Activated CD8-positive, alpha-beta T cell treated with anti-CD3 and anti-CD28 coated beads, Interleukin-2, amount 10 ng/mL, durations not matched to agents 7 days and 5 days (primary cell): ENCODE measurements at regions not wholly inside any gene's neighbourhood (a gene's known extent, or its start where the extent isn't known, plus 50 kb on each side); places are given as distances from the start of the nearest gene placed in this dataset.
"Not testable (repeated sequence)": the region's sequence is repeated elsewhere in the genome, so short reads cannot be mapped to it uniquely, and the experiment has no call there.

Experiments used
- ATAC-seq: fragments of 150-1000 bp; cut with Tn5 transposase; one replicate; pipeline ENCODE4 v1.10.0; 2021; ENCODE audit warnings: moderate library complexity
- CTCF ChIA-PET: fragments of 350-600 bp; sonication (Branson Sonifier 250); formaldehyde crosslinking; loops from one replicate; lab custom pipeline; 2021; ENCODE audit warnings: antibody characterized with exemption; lab: Charles Lee
- POLR2A ChIA-PET: fragments of 350-600 bp; sonication (Branson Sonifier 250); formaldehyde crosslinking; loops from one replicate; lab custom pipeline; 2021; ENCODE audit warnings: antibody characterized with exemption; lab: Charles Lee
- DNase-seq: peaks from one replicate; pipeline ENCODE4 v3.0.0-alpha.2; 2020
- H3K27ac Mint-ChIP-seq: one replicate; pipeline ENCODE4 v1.8.0; 2021; ENCODE audit warnings: mild to moderate bottlenecking, mixed read lengths
- H3K27me3 Mint-ChIP-seq: one replicate; pipeline ENCODE4 v1.8.0; 2021; ENCODE audit warnings: low read depth, mixed read lengths
- H3K36me3 Mint-ChIP-seq: one replicate; pipeline ENCODE4 v1.8.0; 2021; ENCODE audit warnings: low read depth, mixed read lengths
- H3K4me1 Mint-ChIP-seq: one replicate; pipeline ENCODE4 v1.8.0; 2021; ENCODE audit warnings: low read depth, mixed read lengths
- H3K4me3 Mint-ChIP-seq: one replicate; pipeline ENCODE4 v1.8.0; 2021; ENCODE audit warnings: mild to moderate bottlenecking, mixed read lengths
- H3K9me3 Mint-ChIP-seq: one replicate; pipeline ENCODE4 v1.8.0; 2022; ENCODE audit warnings: mixed read lengths; ENCODE audit not compliant: insufficient read depth

DNA sequence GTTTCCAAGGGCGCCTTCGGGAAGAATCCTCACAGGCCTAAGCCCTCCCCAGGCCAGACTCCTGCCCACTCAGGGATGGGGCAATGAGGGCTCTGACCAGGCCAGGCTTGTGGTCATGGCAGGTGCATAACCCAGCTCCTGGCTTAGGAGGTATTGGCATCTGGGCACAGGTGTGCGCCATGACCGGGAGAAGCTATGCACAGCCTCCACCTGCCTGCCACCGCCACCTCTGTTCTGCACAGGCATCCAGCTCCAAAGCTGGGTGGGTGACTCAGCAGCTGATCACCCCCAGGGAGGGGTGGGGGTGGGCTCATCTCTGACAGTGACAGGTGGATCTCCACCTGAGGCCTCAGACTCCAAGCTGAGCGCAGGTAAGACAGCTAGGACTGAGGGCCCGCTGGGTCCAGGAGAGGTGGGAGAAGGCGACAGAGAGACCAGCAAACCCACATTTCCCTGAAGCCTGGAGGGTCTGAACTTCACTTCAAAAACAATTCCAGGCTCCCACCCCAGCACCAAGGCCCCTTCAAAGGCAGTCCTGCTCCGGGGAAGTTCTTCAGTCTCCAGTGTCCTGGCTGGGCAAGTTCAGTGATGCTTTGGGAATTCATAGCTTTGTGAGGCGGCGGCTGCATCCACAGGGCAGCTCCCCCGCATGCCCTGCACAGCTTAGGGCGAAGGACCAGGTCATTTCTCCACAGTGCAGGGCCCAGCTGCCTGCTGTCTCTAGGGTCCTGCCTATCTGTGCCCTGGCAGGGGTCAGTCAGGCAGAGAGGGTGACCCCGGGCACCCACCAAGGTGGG is 121.6 kb upstream of the SMURF2 start:
- no peak overlapping the region for H3K27ac Mint-ChIP-seq
- ATAC-seq (no peak), DNase-seq (no peak)
- H3K4me1 Mint-ChIP-seq: peaks cover 36% of the 10 kb centered on the region
- H3K4me3 Mint-ChIP-seq: no peak overlapping the region
- H3K27me3 Mint-ChIP-seq: no peaks in the 10 kb centered on the region
- H3K9me3 Mint-ChIP-seq: no peaks in the 10 kb centered on the region
- ChIA-PET POLR2A (no interaction called here), CTCF (no interaction called here)
- peaks cover 18% of the 10 kb centered on the region for H3K36me3 Mint-ChIP-seq

GRCh38 chr17:64783031-64783461 is 120.9 kb upstream of the SMURF2 start:
- CTCF ChIA-PET: no interaction called here
- H3K36me3 Mint-ChIP-seq: peaks cover 18% of the 10 kb centered on the region
- no peak for ATAC-seq

DNA sequence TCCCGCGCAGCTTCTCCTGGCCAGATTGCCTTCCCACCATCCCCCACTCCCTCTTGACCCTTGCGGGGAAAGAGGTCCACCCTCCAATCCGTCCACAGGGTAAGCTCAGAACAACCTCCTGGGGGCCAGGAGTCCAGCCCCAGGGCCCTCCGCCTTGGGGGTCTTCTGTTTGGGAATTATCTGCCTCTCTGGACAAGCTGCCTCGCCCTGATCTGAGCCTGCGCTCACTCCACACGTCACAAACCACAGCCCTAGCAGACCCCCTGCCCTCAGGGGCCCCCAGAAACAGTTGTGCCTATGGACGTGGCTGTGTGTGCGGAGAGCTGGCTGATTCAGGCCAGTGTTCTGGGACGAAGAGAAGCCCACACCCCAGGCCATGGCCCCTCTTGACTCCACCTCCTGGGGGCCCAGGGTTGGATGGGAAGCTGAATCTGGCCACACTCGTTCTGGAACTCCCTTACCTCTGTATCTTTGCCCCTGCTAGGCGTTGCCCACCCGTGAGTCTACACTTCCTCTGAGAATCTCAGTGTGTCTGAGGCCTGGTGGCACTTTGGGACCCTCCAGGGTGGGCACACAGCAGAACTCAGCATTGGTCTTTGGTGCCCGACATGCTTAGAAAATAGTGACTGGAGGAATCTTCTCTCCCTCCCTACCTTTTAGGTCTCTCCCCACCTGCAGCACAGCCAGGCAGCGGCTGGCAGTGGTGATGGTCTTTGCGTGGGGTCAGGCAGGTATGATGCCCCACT is 119.9 kb upstream of the SMURF2 start:
- peaks cover 38% of the 10 kb centered on the region for H3K4me1 Mint-ChIP-seq
- CTCF ChIA-PET: interaction anchor here (1.8 kb wide), 1 partner anchor 319 kb away, joined by 3 read pairs; no protein-coding TSS in a partner anchor
- ATAC-seq (no peak), DNase-seq (no peak)
- POLR2A ChIA-PET: no interaction called here
- no peaks in the 10 kb centered on the region for H3K9me3 Mint-ChIP-seq
- H3K36me3 Mint-ChIP-seq: peaks cover 25% of the 10 kb centered on the region
- peak overlapping the region; percentile 39 for H3K27ac Mint-ChIP-seq
- no peaks in the 10 kb centered on the region for H3K27me3 Mint-ChIP-seq
- H3K4me3 Mint-ChIP-seq: peak overlapping the region; percentile 79

More at GRCh38 chr17:64783031-64783461, 120.9 kb upstream of the SMURF2 start:
- peak overlapping the region; percentile 4 for H3K27ac Mint-ChIP-seq
- H3K27me3 Mint-ChIP-seq: no peaks in the 10 kb centered on the region
- H3K9me3 Mint-ChIP-seq: no peaks in the 10 kb centered on the region
- POLR2A ChIA-PET: no interaction called here
- H3K4me3 Mint-ChIP-seq: no peak overlapping the region
- peaks cover 34% of the 10 kb centered on the region for H3K4me1 Mint-ChIP-seq
- no peak for DNase-seq

- Mint-ChIP-seq H3K27me3 (no peaks in the 10 kb centered on the region), H3K9me3 (no peaks in the 10 kb centered on the region), H3K36me3 (peaks cover 23% of the 10 kb centered on the region), H3K4me1 (peaks cover 46% of the 10 kb centered on the region), H3K27ac (peak overlapping the region; percentile 82), H3K4me3 (peak overlapping the region; percentile 79)
- POLR2A ChIA-PET: no interaction called here
- DNase-seq: peak; percentile 73
- ATAC-seq: peak; percentile 49
- CTCF ChIA-PET: interaction anchor here (0.6 to 1.8 kb wide), 3 partner anchors 158 to 320 kb away, joined by 3 to 5 read pairs (median 3); no protein-coding TSS in a partner anchor
Measured at GRCh38 chr17:64781014-64781756, 119.1 kb upstream of the SMURF2 start.

- ATAC-seq (peak; percentile 84), DNase-seq (peak; percentile 91)
- Mint-ChIP-seq H3K4me3 (peak overlapping the region; percentile 79), H3K9me3 (no peaks in the 10 kb centered on the region), H3K4me1 (peaks cover 48% of the 10 kb centered on the region), H3K36me3 (peaks cover 21% of the 10 kb centered on the region), H3K27me3 (no peaks in the 10 kb centered on the region), H3K27ac (peak overlapping the region; percentile 82)
- ChIA-PET CTCF (interaction anchor here (0.6 to 1.0 kb wide), 2 partner anchors 159 to 184 kb away, joined by 3 to 5 read pairs; no protein-coding TSS in a partner anchor), POLR2A (interaction anchor here (0.6 kb wide), 1 partner anchor 24 kb away, joined by 3 read pairs; no protein-coding TSS in a partner anchor)
Measured at GRCh38 chr17:64780096-64781013, 118.2 kb upstream of the SMURF2 start.

- CTCF ChIA-PET: no interaction called here
- ATAC-seq (no peak), DNase-seq (no peak)
- H3K4me1 Mint-ChIP-seq: peaks cover 48% of the 10 kb centered on the region
- no peaks in the 10 kb centered on the region for H3K9me3 Mint-ChIP-seq
- peak overlapping the region; percentile 79 for H3K4me3 Mint-ChIP-seq
- peaks cover 17% of the 10 kb centered on the region for H3K36me3 Mint-ChIP-seq
- POLR2A ChIA-PET: no interaction called here
- no peak overlapping the region for H3K27ac Mint-ChIP-seq
- no peaks in the 10 kb centered on the region for H3K27me3 Mint-ChIP-seq
Measured at GRCh38 chr17:64779376-64780095, 117.4 kb upstream of the SMURF2 start.

GRCh38 chr17:64779098-64779375 is 116.9 kb upstream of the SMURF2 start:
- POLR2A ChIA-PET, H3K27me3 Mint-ChIP-seq, CTCF ChIA-PET, ATAC-seq, DNase-seq, H3K27ac Mint-ChIP-seq, H3K9me3 Mint-ChIP-seq: not testable (repeated sequence)
- Mint-ChIP-seq H3K36me3 (peaks cover 14% of the 10 kb centered on the region), H3K4me3 (peak overlapping the region; percentile 3), H3K4me1 (peaks cover 48% of the 10 kb centered on the region)

DNA sequence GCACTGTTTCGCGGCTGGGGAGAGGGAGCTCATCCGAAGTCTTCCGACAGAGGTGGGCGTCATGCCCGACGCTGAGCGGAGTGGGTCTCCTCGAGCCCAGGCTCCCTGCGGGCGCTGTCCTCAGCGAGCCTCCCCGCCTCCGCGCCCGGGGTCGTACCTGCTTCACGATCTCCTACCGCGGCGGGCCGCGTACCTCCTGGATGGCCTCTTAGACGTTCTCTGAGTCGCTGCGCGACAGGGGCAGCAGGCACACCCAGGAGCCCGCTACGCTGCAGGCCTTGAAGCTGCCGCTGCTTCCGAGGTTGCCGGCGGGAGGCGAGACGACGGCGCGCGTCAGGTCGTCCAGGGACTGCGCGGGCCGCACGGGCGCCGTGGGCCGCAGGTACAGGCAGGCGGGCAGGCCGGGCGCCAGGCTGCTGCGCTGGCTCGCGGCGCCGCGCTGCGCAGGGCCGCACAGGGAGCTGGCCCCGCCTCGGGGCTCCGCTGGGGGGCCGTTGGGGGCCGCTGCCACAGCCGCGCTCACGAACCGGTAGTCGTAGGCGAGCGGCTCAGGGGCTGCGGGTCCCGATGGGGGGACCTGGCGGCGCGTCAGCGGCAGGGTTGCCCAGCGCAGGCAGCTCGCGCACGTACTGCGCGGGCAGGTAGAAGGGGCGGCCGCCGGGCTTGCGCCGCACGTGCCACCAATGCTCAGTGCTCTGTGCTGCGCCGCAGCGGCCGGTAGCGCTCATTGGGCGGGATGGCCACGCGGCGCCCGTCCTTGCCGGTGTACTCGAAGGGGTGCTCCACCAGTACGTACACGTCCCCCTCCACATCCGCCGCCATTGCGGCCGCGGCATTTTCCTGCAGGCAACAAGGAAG is 116.4 kb upstream of the SMURF2 start:
- peaks cover 48% of the 10 kb centered on the region for H3K4me1 Mint-ChIP-seq
- ATAC-seq (no peak), DNase-seq (peak; percentile 34)
- peak overlapping the region; percentile 3 for H3K4me3 Mint-ChIP-seq
- H3K36me3 Mint-ChIP-seq: peaks cover 13% of the 10 kb centered on the region
- ChIA-PET POLR2A (no interaction called here), CTCF (interaction anchor here (1.3 to 1.9 kb wide), 3 partner anchors 16 to 183 kb away, joined by 3 to 6 read pairs (median 5); no protein-coding TSS in a partner anchor)
- H3K27me3 Mint-ChIP-seq: no peaks in the 10 kb centered on the region
- H3K9me3 Mint-ChIP-seq: no peaks in the 10 kb centered on the region
- H3K27ac Mint-ChIP-seq: no peak overlapping the region

GRCh38 chr17:64777415-64778239 is 115.5 kb upstream of the SMURF2 start:
- ATAC-seq (no peak), DNase-seq (no peak)
- Mint-ChIP-seq H3K27me3 (no peaks in the 10 kb centered on the region), H3K4me1 (peaks cover 42% of the 10 kb centered on the region), H3K9me3 (no peaks in the 10 kb centered on the region), H3K36me3 (peaks cover 13% of the 10 kb centered on the region), H3K27ac (no peak overlapping the region), H3K4me3 (peak overlapping the region; percentile 34)
- ChIA-PET CTCF (interaction anchor here (0.8 to 1.9 kb wide), 10 partner anchors 9 to 270 kb away, joined by 3 to 6 read pairs (median 3); no protein-coding TSS in a partner anchor), POLR2A (no interaction called here)
